HCT116 (cell line): ENCODE measurements at regions not wholly inside any gene's neighbourhood (a gene's known extent, or its start where the extent isn't known, plus 50 kb on each side); places are given as distances from the start of the nearest gene placed in this dataset.

Source experiments
- ATAC-seq: fragments of 200-7000 bp; cut with Tn5 transposase; 2 replicates; pipeline ENCODE4 v1.9.1; 2020; ENCODE audit warnings: mild to moderate bottlenecking, moderate library complexity
- BruUV-seq: library from RNA; stranded (reverse); fragments of 400-500 nt; replicated peaks from 2 replicates; lab custom pipeline; 2021; lab: Mats Ljungman, UMichigan
- CTCF ChIA-PET: fragments of 300-600 bp; sonication (Branson Sonifier 250); formaldehyde crosslinking; loops from one replicate; lab custom pipeline; 2021; ENCODE audit warnings: antibody characterized with exemption; lab: Charles Lee
- POLR2A ChIA-PET: fragments of 300-600, 350-600 bp; sonication (Branson Sonifier 250); formaldehyde crosslinking; loops from one replicate; lab custom pipeline; 2021; ENCODE audit warnings: antibody characterized with exemption; lab: Charles Lee
- RAD21 ChIA-PET, 2 experiments: fragments of 300-600 bp; sonication (Branson Sonifier 250); formaldehyde crosslinking; loops; one replicate each; lab custom pipeline; 2023; ENCODE audit warnings: low total read pairs in 2 of 2; ENCODE audit not compliant: uncharacterized antibody in 2 of 2, unreplicated experiment in 2 of 2, low non-redundant PET in 1 of 2; lab: Charles Lee
- DNase-seq: peaks from one replicate; pipeline ENCODE4 v3.0.0-alpha.2; 2010; ENCODE audit warnings: low read depth, low spot score
- H2AFZ ChIP-seq: fragments of 200-600 bp; shearing (Covaris generic), sonication (generic); 2 replicates; pipeline ENCODE4 v1.6.1; 2017; ENCODE audit warnings: low read depth, mixed run types, mixed read lengths, antibody characterized with exemption, low read length; ENCODE audit not compliant: poor library complexity, severe bottlenecking
- H3K27ac ChIP-seq: 2 replicates; pipeline ENCODE4 v1.5.1; 2012; ENCODE audit warnings: low read depth, low read length
- H3K27me3 ChIP-seq: fragments of 200-600 bp; sonication (generic); 2 replicates; pipeline ENCODE4 v1.6.1; 2016; ENCODE audit warnings: mixed run types, low read length, mixed read lengths; ENCODE audit not compliant: insufficient read depth
- H3K36me3 ChIP-seq, 2 experiments: fragments of 200-500 bp in 1 of 2; fragments of 200-600 bp in 1 of 2; sonication (Bioruptor generic) in 1 of 2; sonication (generic) in 1 of 2; 2 replicates each; pipeline versions ENCODE4 v1.5.1 to v1.6.1; 2014 to 2016; ENCODE audit warnings: low read length in 2 of 2, inconsistent platforms in 1 of 2, mixed read lengths in 1 of 2, mixed run types in 1 of 2; ENCODE audit not compliant: insufficient read depth in 2 of 2, control insufficient read depth in 1 of 2
- H3K4me1 ChIP-seq, 2 experiments: fragments of 200-600 bp in 1 of 2; sonication (generic) in 1 of 2; 2 replicates each; pipeline versions ENCODE4 v1.5.1 to v1.6.1; 2012 to 2017; ENCODE audit warnings: low read length in 2 of 2, inconsistent platforms in 1 of 2, mild to moderate bottlenecking in 1 of 2, mixed read lengths in 1 of 2, mixed run types in 1 of 2, moderate library complexity in 1 of 2; ENCODE audit not compliant: insufficient read depth in 2 of 2, control insufficient read depth in 1 of 2
- H3K4me2 ChIP-seq: fragments of 200-600 bp; sonication (generic); 2 replicates; pipeline ENCODE4 v1.6.1; 2017; ENCODE audit warnings: mixed run types, low read length, mixed read lengths
- H3K4me3 ChIP-seq, 2 experiments: fragments of 200-600 bp in 1 of 2; sonication (generic) in 1 of 2; replicated peaks in 1 of 2; 2 replicates each; pipeline ENCODE4 v1.5.1; 2011 to 2016; ENCODE audit warnings: low read length in 2 of 2, control low read depth in 1 of 2, low read depth in 1 of 2, mild to moderate bottlenecking in 1 of 2, mixed read lengths in 1 of 2, mixed run types in 1 of 2
- H3K79me2 ChIP-seq: fragments of 200-600 bp; sonication (generic); 2 replicates; pipeline ENCODE4 v1.6.1; 2017; ENCODE audit warnings: mild to moderate bottlenecking, mixed run types, low read length, moderate library complexity, mixed read lengths; ENCODE audit not compliant: insufficient read depth
- H3K9ac ChIP-seq: fragments of 200-600 bp; sonication (generic); 2 replicates; pipeline ENCODE4 v1.6.1; 2016; ENCODE audit warnings: low read length, mixed read lengths
- H3K9me2 ChIP-seq: fragments of 200-600 bp; sonication (generic), shearing (Covaris generic); 2 replicates; pipeline ENCODE4 v1.6.1; 2017; ENCODE audit warnings: mixed run types, mild to moderate bottlenecking, moderate library complexity; ENCODE audit not compliant: insufficient read depth
- H3K9me3 ChIP-seq, 2 experiments: fragments of 200-500 bp in 1 of 2; fragments of 200-600 bp in 1 of 2; sonication (Bioruptor generic) in 1 of 2; sonication (generic) in 1 of 2; 2 replicates each; pipeline ENCODE4 v1.6.1; 2014 to 2017; ENCODE audit warnings: low read length in 2 of 2, mixed read lengths in 2 of 2, inconsistent platforms in 1 of 2, low read depth in 1 of 2, mild to moderate bottlenecking in 1 of 2, mixed run types in 1 of 2, moderate library complexity in 1 of 2; ENCODE audit not compliant: control insufficient read depth in 1 of 2, insufficient read depth in 1 of 2
- H4K20me1 ChIP-seq: fragments of 200-600 bp; sonication (generic), shearing (Covaris generic); 2 replicates; pipeline ENCODE4 v1.6.1; 2017; ENCODE audit warnings: mixed run types, mild to moderate bottlenecking, moderate library complexity; ENCODE audit not compliant: insufficient read depth
- CBX3 ChIP-seq: IDR thresholded peaks from 2 replicates; pipeline ENCODE4 v1.6.1; 2012; ENCODE audit warnings: low read depth
- CEBPB ChIP-seq: IDR thresholded peaks from 2 replicates; pipeline ENCODE4 v1.6.1; 2012; ENCODE audit warnings: low read depth
- ELF1 ChIP-seq: IDR thresholded peaks from 2 replicates; pipeline ENCODE4 v1.6.1; 2012; ENCODE audit warnings: low read depth, borderline replicate concordance
- EZH2 ChIP-seq: fragments of 200-600 bp; sonication (generic); IDR thresholded peaks from 2 replicates; pipeline ENCODE4 v1.6.1; 2017; ENCODE audit warnings: antibody characterized with exemption, mixed run types
- FOSL1 ChIP-seq: IDR thresholded peaks from 2 replicates; pipeline ENCODE4 v1.6.1; 2012; ENCODE audit warnings: low read depth
- JUND ChIP-seq: IDR thresholded peaks from 2 replicates; pipeline ENCODE4 v1.6.1; 2012
- POLR2AphosphoS5 ChIP-seq: IDR thresholded peaks from 2 replicates; pipeline ENCODE4 v1.6.1; 2011; ENCODE audit warnings: mild to moderate bottlenecking, low read depth, low read length, moderate library complexity
- SP1 ChIP-seq: IDR thresholded peaks from 2 replicates; pipeline ENCODE4 v1.6.1; 2012; ENCODE audit warnings: low read depth
- TCF7L2 ChIP-seq: IDR thresholded peaks from 2 replicates; pipeline ENCODE4 v1.7.0; 2011; ENCODE audit warnings: borderline replicate concordance, inconsistent platforms; ENCODE audit not compliant: insufficient read depth, insufficient read length; ENCODE audit errors: extremely low read depth
- YY1 ChIP-seq: IDR thresholded peaks from 2 replicates; pipeline ENCODE4 v1.6.1; 2011; ENCODE audit warnings: low read length, low read depth, moderate library complexity, mild to moderate bottlenecking; ENCODE audit not compliant: insufficient replicate concordance; ENCODE audit errors: extremely low read depth
- intact Hi-C: fragments of 100-400 bp; cut with micrococcal nuclease; formaldehyde crosslinking; loops from 2 replicates; pipeline ENCODE4 v1.10.0; 2022
- TF ChIP-seq, protein P1 (sequence below), 3 experiments: fragments of 200-600 bp in 1 of 3; sonication (generic) in 1 of 3; IDR thresholded peaks in 2 of 3; conservative IDR thresholded peaks in 1 of 3; 2 replicates each; pipeline ENCODE4 v1.5.1; 2012 to 2017; ENCODE audit warnings: low read depth in 2 of 3, low read length in 2 of 3, antibody characterized with exemption in 1 of 3, borderline replicate concordance in 1 of 3, control low read depth in 1 of 3, mild to moderate bottlenecking in 1 of 3, mixed read lengths in 1 of 3, mixed run types in 1 of 3, moderate library complexity in 1 of 3; ENCODE audit not compliant: insufficient read depth in 1 of 3
- TF ChIP-seq, protein P2 (sequence below): IDR thresholded peaks from 2 replicates; pipeline ENCODE4 v1.6.1; 2012

DNA sequence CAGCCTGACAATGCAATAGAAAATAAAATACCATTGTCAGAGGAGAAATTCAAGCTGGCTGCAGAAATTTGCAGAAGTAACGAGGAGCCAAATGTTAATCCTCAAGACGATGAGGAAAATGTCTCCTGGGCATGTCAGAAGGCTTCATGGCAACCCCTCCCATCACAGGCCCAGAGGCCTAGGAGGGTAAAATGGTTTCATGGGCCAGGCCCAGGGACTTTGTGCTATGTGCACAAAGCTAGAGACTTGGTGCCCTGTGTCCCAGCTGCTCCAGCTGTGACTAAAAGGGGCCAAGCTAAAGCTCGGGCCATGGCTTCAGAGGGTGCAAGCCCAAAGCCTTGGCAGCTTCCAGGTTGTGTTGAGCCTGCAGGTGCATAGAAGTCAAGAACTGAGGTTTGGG, 431.7 kb downstream of the LMO7 start:
- no peak for TF ChIP-seq FOSL1
- TF ChIP-seq ELF1, result no peak
- TF ChIP-seq CBX3, result no peak
- TF ChIP-seq, protein P1, sequence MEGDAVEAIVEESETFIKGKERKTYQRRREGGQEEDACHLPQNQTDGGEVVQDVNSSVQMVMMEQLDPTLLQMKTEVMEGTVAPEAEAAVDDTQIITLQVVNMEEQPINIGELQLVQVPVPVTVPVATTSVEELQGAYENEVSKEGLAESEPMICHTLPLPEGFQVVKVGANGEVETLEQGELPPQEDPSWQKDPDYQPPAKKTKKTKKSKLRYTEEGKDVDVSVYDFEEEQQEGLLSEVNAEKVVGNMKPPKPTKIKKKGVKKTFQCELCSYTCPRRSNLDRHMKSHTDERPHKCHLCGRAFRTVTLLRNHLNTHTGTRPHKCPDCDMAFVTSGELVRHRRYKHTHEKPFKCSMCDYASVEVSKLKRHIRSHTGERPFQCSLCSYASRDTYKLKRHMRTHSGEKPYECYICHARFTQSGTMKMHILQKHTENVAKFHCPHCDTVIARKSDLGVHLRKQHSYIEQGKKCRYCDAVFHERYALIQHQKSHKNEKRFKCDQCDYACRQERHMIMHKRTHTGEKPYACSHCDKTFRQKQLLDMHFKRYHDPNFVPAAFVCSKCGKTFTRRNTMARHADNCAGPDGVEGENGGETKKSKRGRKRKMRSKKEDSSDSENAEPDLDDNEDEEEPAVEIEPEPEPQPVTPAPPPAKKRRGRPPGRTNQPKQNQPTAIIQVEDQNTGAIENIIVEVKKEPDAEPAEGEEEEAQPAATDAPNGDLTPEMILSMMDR (IDR thresholded peaks at IDR 0.05 in 2 of 3, conservative IDR thresholded peaks at IDR 0.05 in 1 of 3; ENCODE audit: borderline replicate concordance in 1 of 3, insufficient read depth in 1 of 3, low read depth in 2 of 3, low read length in 2 of 3), result no peak
- TF ChIP-seq, protein P2, sequence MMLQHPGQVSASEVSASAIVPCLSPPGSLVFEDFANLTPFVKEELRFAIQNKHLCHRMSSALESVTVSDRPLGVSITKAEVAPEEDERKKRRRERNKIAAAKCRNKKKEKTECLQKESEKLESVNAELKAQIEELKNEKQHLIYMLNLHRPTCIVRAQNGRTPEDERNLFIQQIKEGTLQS, result no peak
- Histone ChIP-seq H3K79me2 (no peaks in the 10 kb centered on the region), H4K20me1 (no peaks in the 10 kb centered on the region), H3K9ac (no peak overlapping the region), H3K27me3 (no peaks in the 10 kb centered on the region), H3K27ac (no peak overlapping the region), H3K9me3 (no peaks in the 10 kb centered on the region; a peak in 1 of 4 replicates), H2AFZ (no peak overlapping the region), H3K4me1 (no peaks in the 10 kb centered on the region), H3K9me2 (no peaks in the 10 kb centered on the region), H3K4me2 (no peak overlapping the region), H3K4me3 (no peak overlapping the region), H3K36me3 (no peaks in the 10 kb centered on the region)
- DNase-seq (no peak), ATAC-seq (no peak)
- ChIA-PET RAD21 (no interaction called here), CTCF (no interaction called here), POLR2A (no interaction called here)
- intact Hi-C loops, result no loop called here
- no TSS peak for BruUV-seq

DNA sequence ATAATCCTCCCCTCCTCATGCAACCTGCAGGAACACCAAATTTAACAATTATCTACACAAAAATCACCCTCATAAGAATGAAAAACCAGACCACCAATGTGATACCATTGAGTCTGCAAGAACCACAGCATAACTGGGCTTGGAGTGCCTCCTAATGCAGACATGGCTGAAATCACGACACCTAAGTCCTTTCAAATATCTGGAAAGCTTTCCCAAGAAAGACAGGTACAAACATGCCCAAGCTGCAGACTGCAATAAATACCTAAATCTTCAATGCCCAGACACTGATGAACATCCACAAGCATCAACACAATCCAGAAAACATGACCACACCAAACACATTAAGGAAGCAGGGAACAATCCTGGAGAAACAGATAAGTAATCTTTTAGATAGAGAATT, 417.1 kb downstream of the LMO7 start:
- H3K4me1 ChIP-seq, result no peaks in the 10 kb centered on the region
- BruUV-seq, result no TSS peak
- DNase-seq, result no peak
- TF ChIP-seq CBX3, result no peak
- TF ChIP-seq, protein P1 (IDR thresholded peaks at IDR 0.05 in 2 of 3, conservative IDR thresholded peaks at IDR 0.05 in 1 of 3; ENCODE audit: borderline replicate concordance in 1 of 3, insufficient read depth in 1 of 3, low read depth in 2 of 3, low read length in 2 of 3), result no peak
- no peak for TF ChIP-seq TCF7L2
- no peak for TF ChIP-seq SP1
- TF ChIP-seq POLR2AphosphoS5, result no peak
- TF ChIP-seq CEBPB, result no peak
- no peak for TF ChIP-seq JUND
- TF ChIP-seq EZH2, result no peak
- TF ChIP-seq FOSL1, result no peak
- TF ChIP-seq YY1, result no peak
- TF ChIP-seq, all 23 proteins: peak for 0
- H3K9me2 ChIP-seq, result no peaks in the 10 kb centered on the region
- no peak overlapping the region for H3K4me2 ChIP-seq
- H2AFZ ChIP-seq, result no peak overlapping the region
- intact Hi-C loops, result no loop called here
- H4K20me1 ChIP-seq, result no peaks in the 10 kb centered on the region
- no peaks in the 10 kb centered on the region for H3K79me2 ChIP-seq
- H3K27me3 ChIP-seq, result no peaks in the 10 kb centered on the region
- CTCF ChIA-PET, result no interaction called here
- RAD21 ChIA-PET, result no interaction called here
- no peak overlapping the region for H3K9ac ChIP-seq
- no peak for ATAC-seq
- no peaks in the 10 kb centered on the region for H3K9me3 ChIP-seq
- no peak overlapping the region for H3K4me3 ChIP-seq
- POLR2A ChIA-PET, result no interaction called here
- H3K27ac ChIP-seq, result no peak overlapping the region
- no peaks in the 10 kb centered on the region for H3K36me3 ChIP-seq
